Fibroblast of skin of back (primary cell): ENCODE measurements at regions not wholly inside any gene's neighbourhood (a gene's known extent, or its start where the extent isn't known, plus 50 kb on each side); places are given as distances from the start of the nearest gene placed in this dataset.
"Not testable (repeated sequence)": the region's sequence is repeated elsewhere in the genome, so short reads cannot be mapped to it uniquely, and the experiment has no call there.

Source experiments
- DNase-seq: peaks from one replicate; pipeline ENCODE4 v3.0.0-alpha.2; 2013

GRCh38 chr3:110243081-110243480 lies 828.5 kb upstream of the NECTIN3 start:
- peak; percentile 18 for DNase-seq

- DNase-seq, result no peak
Measured at GRCh38 chr3:110246796-110247376, 824.7 kb upstream of the NECTIN3 start.

GRCh38 chr3:110248666-110249065 lies 823.0 kb upstream of the NECTIN3 start:
- peak; percentile 2 for DNase-seq

GRCh38 chr3:110253794-110254193 lies 817.8 kb upstream of the NECTIN3 start:
- DNase-seq, result no peak

GRCh38 chr3:110254591-110254990 lies 817.0 kb upstream of the NECTIN3 start:
- DNase-seq, result no peak

- no peak for DNase-seq
Measured at GRCh38 chr3:110261141-110261540, 810.5 kb upstream of the NECTIN3 start.

- DNase-seq, result no peak
Measured at GRCh38 chr3:110262896-110263295, 808.7 kb upstream of the NECTIN3 start.

GRCh38 chr3:110265302-110265701 lies 806.3 kb upstream of the NECTIN3 start:
- DNase-seq, result no peak

- DNase-seq, result no peak
Measured at GRCh38 chr3:110267304-110267845, 804.2 kb upstream of the NECTIN3 start.

- DNase-seq, result no peak
Measured at GRCh38 chr3:110272525-110272924, 799.1 kb upstream of the NECTIN3 start.

- DNase-seq, result no peak
Measured at GRCh38 chr3:110291886-110292501, 779.6 kb upstream of the NECTIN3 start.

- peak; percentile 9 for DNase-seq
Measured at GRCh38 chr3:110293660-110294059, 778.0 kb upstream of the NECTIN3 start.

- DNase-seq, result peak; percentile 18
Measured at GRCh38 chr3:110296885-110297284, 774.7 kb upstream of the NECTIN3 start.

GRCh38 chr3:110301781-110302180 lies 769.8 kb upstream of the NECTIN3 start:
- DNase-seq, result no peak

GRCh38 chr3:110307065-110307809 lies 764.4 kb upstream of the NECTIN3 start:
- DNase-seq, result peak; percentile 39

GRCh38 chr3:110311541-110311940 lies 760.1 kb upstream of the NECTIN3 start:
- DNase-seq, result no peak

GRCh38 chr3:110314512-110315114 lies 757.0 kb upstream of the NECTIN3 start:
- peak; percentile 61 for DNase-seq

- DNase-seq, result no peak
Measured at GRCh38 chr3:110318108-110318507, 753.5 kb upstream of the NECTIN3 start.

GRCh38 chr3:110323349-110323748 lies 748.3 kb upstream of the NECTIN3 start:
- DNase-seq, result no peak

GRCh38 chr3:110324171-110324705 lies 747.4 kb upstream of the NECTIN3 start:
- DNase-seq, result peak; percentile 65

GRCh38 chr3:110327870-110328269 lies 743.7 kb upstream of the NECTIN3 start:
- peak; percentile 40 for DNase-seq

- not testable (repeated sequence) for DNase-seq
Measured at GRCh38 chr3:110331562-110331961, 740.1 kb upstream of the NECTIN3 start.

GRCh38 chr3:110332629-110333028 lies 739.0 kb upstream of the NECTIN3 start:
- no peak for DNase-seq
